ENCODE measurements at regions not wholly inside any gene's neighbourhood (a gene's known extent, or its start where the extent isn't known, plus 50 kb on each side); places are given as distances from the start of the nearest gene placed in this dataset.

GRCh38 chr6:27112974-27113373 lies 134.5 kb upstream of the PRSS16 start:
- intact Hi-C loops (cut with DNase I; ENCODE audit: low total_unique reads) (no loop called here), in situ Hi-C loops (cut with MboI; ENCODE audit: low pct_ligation_motif_present in 1 of 4, low pct_unique_long_range_greater_than_20kb in 1 of 4, low sequenced_read_pairs in 3 of 4) (no loop called here)
- H3K9me3 ChIP-seq, result no peaks in the 10 kb centered on the region
- WGBS, 2 donors (ENCODE audit: low coverage in 1 of 2), result 92 to 98% methylated on average over 2 of the region's 2 CpGs
- H3K4me1 ChIP-seq, result no peaks in the 10 kb centered on the region
- H3K36me3 ChIP-seq, result no peaks in the 10 kb centered on the region
- H3K4me3 ChIP-seq, result no peak overlapping the region
- no peak for TF ChIP-seq EP300 (IDR thresholded peaks at IDR 0.05; ENCODE audit: low read depth)
- no peak for TF ChIP-seq POLR2A (IDR thresholded peaks at IDR 0.05)
- TF ChIP-seq POLR2AphosphoS5 (IDR thresholded peaks at IDR 0.05), result no peak
- TF ChIP-seq, protein P1, sequence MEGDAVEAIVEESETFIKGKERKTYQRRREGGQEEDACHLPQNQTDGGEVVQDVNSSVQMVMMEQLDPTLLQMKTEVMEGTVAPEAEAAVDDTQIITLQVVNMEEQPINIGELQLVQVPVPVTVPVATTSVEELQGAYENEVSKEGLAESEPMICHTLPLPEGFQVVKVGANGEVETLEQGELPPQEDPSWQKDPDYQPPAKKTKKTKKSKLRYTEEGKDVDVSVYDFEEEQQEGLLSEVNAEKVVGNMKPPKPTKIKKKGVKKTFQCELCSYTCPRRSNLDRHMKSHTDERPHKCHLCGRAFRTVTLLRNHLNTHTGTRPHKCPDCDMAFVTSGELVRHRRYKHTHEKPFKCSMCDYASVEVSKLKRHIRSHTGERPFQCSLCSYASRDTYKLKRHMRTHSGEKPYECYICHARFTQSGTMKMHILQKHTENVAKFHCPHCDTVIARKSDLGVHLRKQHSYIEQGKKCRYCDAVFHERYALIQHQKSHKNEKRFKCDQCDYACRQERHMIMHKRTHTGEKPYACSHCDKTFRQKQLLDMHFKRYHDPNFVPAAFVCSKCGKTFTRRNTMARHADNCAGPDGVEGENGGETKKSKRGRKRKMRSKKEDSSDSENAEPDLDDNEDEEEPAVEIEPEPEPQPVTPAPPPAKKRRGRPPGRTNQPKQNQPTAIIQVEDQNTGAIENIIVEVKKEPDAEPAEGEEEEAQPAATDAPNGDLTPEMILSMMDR (IDR thresholded peaks at IDR 0.05), result no peak
- no peak for DNase-seq
- H3K27me3 ChIP-seq, result peaks cover 12% of the 10 kb centered on the region
- no peak overlapping the region for H3K27ac ChIP-seq

DNA sequence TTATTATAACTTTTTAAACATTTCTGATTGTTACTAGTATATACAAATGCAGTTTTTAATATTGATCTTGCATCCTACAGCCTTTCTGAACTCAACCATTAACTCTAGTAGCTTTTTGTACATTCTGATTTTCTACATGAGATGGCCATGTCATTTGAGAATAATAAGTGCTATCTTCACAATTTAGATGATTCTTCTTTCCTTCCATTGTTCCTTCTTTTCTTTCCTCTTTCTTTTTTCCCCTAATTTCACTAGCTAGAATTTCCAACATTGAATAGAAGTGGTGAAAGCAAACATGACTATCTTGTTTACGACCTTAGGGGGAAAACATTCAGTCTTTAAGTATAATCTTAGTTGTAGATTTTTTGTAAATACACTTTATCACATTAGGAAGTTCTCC lies 128.2 kb upstream of the PRSS16 start:
- 95 to 100% methylated on average over 1 of the region's 1 CpG for WGBS, 2 donors (ENCODE audit: low coverage in 1 of 2)
- Histone ChIP-seq H3K4me1 (no peaks in the 10 kb centered on the region), H3K9me3 (no peaks in the 10 kb centered on the region), H3K27me3 (no peaks in the 10 kb centered on the region), H3K36me3 (no peaks in the 10 kb centered on the region), H3K27ac (no peak overlapping the region), H3K4me3 (no peak overlapping the region)
- TF ChIP-seq POLR2A (IDR thresholded peaks at IDR 0.05), result no peak
- TF ChIP-seq EP300 (IDR thresholded peaks at IDR 0.05; ENCODE audit: low read depth), result no peak
- TF ChIP-seq, protein P1 (IDR thresholded peaks at IDR 0.05), result no peak
- TF ChIP-seq POLR2AphosphoS5 (IDR thresholded peaks at IDR 0.05), result no peak
- intact Hi-C loops (cut with DNase I; ENCODE audit: low total_unique reads) (no loop called here), in situ Hi-C loops (cut with MboI; ENCODE audit: low pct_ligation_motif_present in 1 of 4, low pct_unique_long_range_greater_than_20kb in 1 of 4, low sequenced_read_pairs in 3 of 4) (no loop called here)
- no peak for DNase-seq

- in situ Hi-C loops (cut with MboI; ENCODE audit: low pct_ligation_motif_present in 1 of 4, low pct_unique_long_range_greater_than_20kb in 1 of 4, low sequenced_read_pairs in 3 of 4) (no loop called here), intact Hi-C loops (cut with DNase I; ENCODE audit: low total_unique reads) (no loop called here)
- no peaks in the 10 kb centered on the region for H3K4me1 ChIP-seq
- no peaks in the 10 kb centered on the region for H3K9me3 ChIP-seq
- WGBS, 2 donors (ENCODE audit: low coverage in 1 of 2), result 95 to 96% methylated on average over 2 of the region's 2 CpGs
- no peak for DNase-seq
- H3K4me3 ChIP-seq, result no peak overlapping the region
- H3K36me3 ChIP-seq, result no peaks in the 10 kb centered on the region
- no peak for TF ChIP-seq EP300 (IDR thresholded peaks at IDR 0.05; ENCODE audit: low read depth)
- TF ChIP-seq, protein P1 (IDR thresholded peaks at IDR 0.05), result no peak
- no peak for TF ChIP-seq POLR2AphosphoS5 (IDR thresholded peaks at IDR 0.05)
- TF ChIP-seq POLR2A (IDR thresholded peaks at IDR 0.05), result no peak
- H3K27ac ChIP-seq, result no peak overlapping the region
- no peaks in the 10 kb centered on the region for H3K27me3 ChIP-seq
Measured at GRCh38 chr6:27119761-27120160, 127.7 kb upstream of the PRSS16 start.

GRCh38 chr6:27121640-27122039 lies 125.9 kb upstream of the PRSS16 start:
- H3K4me1 ChIP-seq, result peaks cover 0 to under 1% (median 0%) of the 10 kb centered on the region in 4 donors
- 94 to 95% methylated on average over 2 of the region's 2 CpGs for WGBS, 2 donors (ENCODE audit: low coverage in 1 of 2)
- no peak overlapping the region for H3K4me3 ChIP-seq
- H3K27me3 ChIP-seq, result no peaks in the 10 kb centered on the region
- no peak overlapping the region for H3K27ac ChIP-seq
- no peaks in the 10 kb centered on the region for H3K9me3 ChIP-seq
- no peaks in the 10 kb centered on the region for H3K36me3 ChIP-seq
- intact Hi-C loops (cut with DNase I; ENCODE audit: low total_unique reads) (no loop called here), in situ Hi-C loops (cut with MboI; ENCODE audit: low pct_ligation_motif_present in 1 of 4, low pct_unique_long_range_greater_than_20kb in 1 of 4, low sequenced_read_pairs in 3 of 4) (no loop called here)
- no peak for DNase-seq
- TF ChIP-seq POLR2A (IDR thresholded peaks at IDR 0.05) (no peak), POLR2AphosphoS5 (IDR thresholded peaks at IDR 0.05) (no peak), EP300 (IDR thresholded peaks at IDR 0.05; ENCODE audit: low read depth) (no peak)
- TF ChIP-seq, protein P1 (IDR thresholded peaks at IDR 0.05), result no peak

Measured in transverse colon (tissue), 4 donors.